Astrocyte of the hippocampus (primary cell): ENCODE measurements at regions not wholly inside any gene's neighbourhood (a gene's known extent, or its start where the extent isn't known, plus 50 kb on each side); places are given as distances from the start of the nearest gene placed in this dataset.

Experiments
- DNase-seq: peaks from one replicate; pipeline ENCODE4 v3.0.0; 2011; ENCODE audit warnings: low read depth, low spot score

DNA sequence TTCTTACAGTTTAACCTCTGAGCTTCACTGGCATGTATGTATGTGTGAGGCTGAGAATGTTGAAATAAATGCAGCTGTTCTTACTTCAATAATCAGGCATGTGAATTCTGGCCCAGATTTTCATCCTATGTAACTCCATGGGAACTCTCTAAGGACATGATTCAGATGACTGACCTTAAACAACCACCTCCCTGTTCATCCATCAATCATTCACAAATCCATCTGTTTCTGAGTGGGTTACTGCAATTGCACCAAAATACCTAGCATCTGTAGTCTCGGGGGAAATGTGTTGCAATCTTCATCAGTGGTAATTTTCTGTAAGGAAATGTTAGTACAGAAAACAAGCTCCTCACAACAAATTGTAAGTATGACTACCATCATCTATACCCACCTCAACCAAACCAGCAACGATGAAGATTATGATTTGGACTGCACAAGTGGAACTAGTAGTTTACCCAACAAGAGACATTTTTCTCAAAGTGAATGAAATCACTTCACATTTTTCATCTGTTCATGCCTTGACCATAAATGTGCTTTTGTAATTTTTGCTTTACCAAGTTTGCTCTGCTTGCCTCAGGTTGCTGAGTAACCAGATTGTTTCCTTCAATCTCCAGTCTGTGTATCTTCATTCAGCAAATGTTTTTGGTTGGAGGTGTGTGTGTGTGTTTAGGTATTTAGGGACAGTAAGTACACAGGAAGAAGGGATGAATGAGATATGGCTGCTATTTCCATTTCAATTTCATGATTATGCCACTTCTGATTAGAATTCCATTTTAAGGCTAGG, 65.7 kb upstream of the FZD8 start:
- no peak for DNase-seq

DNA sequence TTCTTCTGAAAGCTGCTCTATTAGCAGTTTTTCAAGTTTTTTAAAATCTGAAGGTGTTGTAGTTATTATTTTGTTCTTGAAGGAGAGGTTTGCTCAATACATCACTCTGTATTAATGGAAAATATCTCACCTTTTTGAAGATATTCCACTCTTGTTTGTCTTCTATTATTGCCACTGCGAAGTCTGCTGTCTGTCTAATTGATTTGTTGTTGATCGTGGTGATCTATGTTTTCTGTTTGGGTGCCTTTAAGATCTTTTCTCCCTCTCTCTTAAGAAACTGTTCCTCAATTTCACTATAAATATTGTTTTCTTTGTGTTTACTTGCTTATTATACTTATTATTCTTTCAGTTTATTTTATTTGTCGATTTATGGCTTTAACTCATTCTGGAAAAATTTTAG, 64.9 kb upstream of the FZD8 start:
- no peak for DNase-seq

- DNase-seq = no peak
Measured at GRCh38 chr10:35705671-35706070, 63.6 kb upstream of the FZD8 start.

DNA sequence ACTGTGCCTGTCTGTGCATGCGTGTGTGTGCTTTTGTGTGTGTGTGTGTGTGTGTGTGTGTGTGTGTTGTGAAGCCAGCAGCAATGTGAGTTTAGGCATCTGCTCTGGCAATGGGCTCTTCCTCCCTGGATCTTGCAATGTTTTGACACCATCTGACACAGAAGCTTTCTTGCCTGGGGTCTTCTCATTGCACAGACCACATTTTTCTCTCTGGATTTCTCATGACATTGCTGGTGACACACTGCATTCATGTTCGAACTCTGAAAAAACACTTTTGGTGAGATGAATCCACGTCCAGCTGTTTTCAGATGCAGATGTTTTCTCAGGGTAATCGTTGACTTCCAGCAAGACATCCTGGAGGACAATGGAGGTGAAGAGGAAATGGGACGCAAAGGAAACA, 63.0 kb upstream of the FZD8 start:
- DNase-seq = no peak

DNA sequence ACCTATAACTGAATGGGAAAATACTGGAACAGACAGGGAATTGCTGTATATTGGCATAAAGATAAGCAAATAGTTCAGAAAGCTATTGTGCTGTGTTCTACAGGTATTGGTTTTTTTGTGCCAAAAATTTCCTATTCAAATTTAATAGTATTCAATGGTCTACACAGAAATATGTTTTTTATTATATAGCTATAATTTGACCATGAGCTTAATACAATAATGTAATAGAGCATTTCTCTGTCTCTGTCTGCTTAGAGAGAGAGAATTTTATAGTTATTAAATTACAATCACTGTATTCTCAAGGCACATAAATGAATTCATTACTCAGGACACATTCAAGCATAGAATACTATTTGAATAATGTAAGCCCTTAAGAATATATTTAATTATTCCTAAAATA, 62.3 kb upstream of the FZD8 start:
- no peak for DNase-seq

DNA sequence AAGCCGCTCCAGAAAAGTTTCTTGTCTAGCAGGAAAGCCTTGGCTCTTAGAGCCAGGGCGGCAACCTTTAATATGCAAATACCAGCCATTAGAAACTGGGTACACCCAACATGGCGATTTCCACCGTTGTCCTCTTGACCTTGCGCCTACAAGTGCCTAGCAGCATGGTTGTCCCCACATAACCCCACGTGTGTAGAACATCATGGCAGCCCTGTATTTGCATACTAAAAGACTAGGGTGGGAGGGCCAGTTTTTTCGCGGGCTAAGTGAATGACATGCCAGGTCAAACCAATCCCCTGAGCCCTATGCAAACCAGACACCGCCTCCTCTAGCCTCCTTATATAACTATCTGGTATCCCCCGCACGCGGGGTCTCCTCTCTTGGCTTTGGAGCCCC, 58.4 kb upstream of the FZD8 start:
- no peak for DNase-seq

DNA sequence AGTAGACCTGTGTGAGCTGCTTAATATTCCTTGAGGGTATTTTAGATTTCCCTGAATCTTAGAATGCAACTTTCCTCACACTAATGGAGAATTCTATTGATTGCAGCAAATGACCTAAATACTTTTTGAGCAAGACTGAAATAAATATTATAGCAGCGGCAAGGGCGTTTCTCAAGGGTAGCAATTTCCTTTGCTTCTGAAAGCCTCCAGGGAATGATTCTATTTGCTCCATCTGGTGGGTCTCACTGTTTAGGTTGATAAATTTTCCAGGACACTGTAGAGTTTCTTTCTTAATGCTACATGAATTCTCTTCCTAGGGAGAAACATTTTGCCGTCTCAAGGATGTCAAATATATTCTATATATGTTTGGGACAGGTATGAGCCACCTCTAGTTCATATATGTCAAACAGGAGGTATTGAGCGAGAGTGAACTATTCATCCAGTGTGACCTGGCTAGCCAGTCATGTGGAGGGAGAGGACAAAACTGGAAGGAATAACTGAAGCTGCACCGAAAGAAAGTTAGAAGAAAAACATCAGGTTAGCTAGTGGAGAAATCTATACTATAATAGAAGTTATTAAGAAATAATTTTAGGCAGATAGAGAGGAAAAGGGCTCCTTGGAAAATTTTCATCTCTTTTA, 57.9 kb upstream of the FZD8 start:
- DNase-seq = no peak

- DNase-seq = no peak
Measured at GRCh38 chr10:35696392-35697287, 54.5 kb upstream of the FZD8 start.

- no peak for DNase-seq
Measured at GRCh38 chr10:35693800-35694199, 51.7 kb upstream of the FZD8 start.
